DND-41 (cell line): ENCODE measurements at regions not wholly inside any gene's neighbourhood (a gene's known extent, or its start where the extent isn't known, plus 50 kb on each side); places are given as distances from the start of the nearest gene placed in this dataset.

Experiments
- EZH2 ChIP-seq: IDR thresholded peaks from 3 replicates; pipeline ENCODE4 v1.6.1; 2012; ENCODE audit warnings: borderline replicate concordance, low read depth, mild to moderate bottlenecking, moderate library complexity, low read length, inconsistent platforms; ENCODE audit not compliant: severe bottlenecking
- TF ChIP-seq, protein P1 (sequence below): IDR thresholded peaks from 2 replicates; pipeline ENCODE4 v1.5.1; 2012; ENCODE audit warnings: borderline replicate concordance, low read length, moderate library complexity, mild to moderate bottlenecking; ENCODE audit not compliant: poor library complexity, severe bottlenecking; ENCODE audit errors: extremely low read depth

DNA sequence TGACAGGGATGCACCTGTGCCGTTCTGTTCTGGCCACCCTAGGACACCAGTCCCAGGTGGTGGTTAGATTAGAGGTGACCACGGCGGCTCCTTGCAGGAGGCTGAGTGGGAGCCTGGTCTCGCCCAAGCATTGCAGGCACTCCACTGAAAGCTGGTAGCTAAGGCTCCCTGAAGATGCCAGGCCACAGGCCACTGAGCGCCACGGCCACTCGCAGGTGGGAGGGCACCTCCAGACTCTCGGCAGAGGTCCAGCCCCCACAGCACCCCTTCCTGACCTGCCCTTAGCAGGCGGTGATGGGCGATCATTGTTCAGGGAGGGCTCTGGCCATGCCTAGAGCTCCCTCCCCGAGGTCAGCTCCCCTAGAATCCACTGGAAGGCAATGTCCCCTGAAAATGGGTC, 1270.2 kb downstream of the BRD1 start:
- TF ChIP-seq, protein P1, sequence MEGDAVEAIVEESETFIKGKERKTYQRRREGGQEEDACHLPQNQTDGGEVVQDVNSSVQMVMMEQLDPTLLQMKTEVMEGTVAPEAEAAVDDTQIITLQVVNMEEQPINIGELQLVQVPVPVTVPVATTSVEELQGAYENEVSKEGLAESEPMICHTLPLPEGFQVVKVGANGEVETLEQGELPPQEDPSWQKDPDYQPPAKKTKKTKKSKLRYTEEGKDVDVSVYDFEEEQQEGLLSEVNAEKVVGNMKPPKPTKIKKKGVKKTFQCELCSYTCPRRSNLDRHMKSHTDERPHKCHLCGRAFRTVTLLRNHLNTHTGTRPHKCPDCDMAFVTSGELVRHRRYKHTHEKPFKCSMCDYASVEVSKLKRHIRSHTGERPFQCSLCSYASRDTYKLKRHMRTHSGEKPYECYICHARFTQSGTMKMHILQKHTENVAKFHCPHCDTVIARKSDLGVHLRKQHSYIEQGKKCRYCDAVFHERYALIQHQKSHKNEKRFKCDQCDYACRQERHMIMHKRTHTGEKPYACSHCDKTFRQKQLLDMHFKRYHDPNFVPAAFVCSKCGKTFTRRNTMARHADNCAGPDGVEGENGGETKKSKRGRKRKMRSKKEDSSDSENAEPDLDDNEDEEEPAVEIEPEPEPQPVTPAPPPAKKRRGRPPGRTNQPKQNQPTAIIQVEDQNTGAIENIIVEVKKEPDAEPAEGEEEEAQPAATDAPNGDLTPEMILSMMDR = no peak
- TF ChIP-seq EZH2 = no peak
